Stimulated activated CD4-positive, alpha-beta T cell treated with anti-CD3 and anti-CD28 coated beads, Interleukin-15, amount 100 ng/mL, for 24 hours (primary cell): ENCODE measurements at regions not wholly inside any gene's neighbourhood (a gene's known extent, or its start where the extent isn't known, plus 50 kb on each side); places are given as distances from the start of the nearest gene placed in this dataset.

Experiments used
- DNase-seq: peaks from one replicate; pipeline ENCODE4 v3.0.0-alpha.2; 2020

DNA sequence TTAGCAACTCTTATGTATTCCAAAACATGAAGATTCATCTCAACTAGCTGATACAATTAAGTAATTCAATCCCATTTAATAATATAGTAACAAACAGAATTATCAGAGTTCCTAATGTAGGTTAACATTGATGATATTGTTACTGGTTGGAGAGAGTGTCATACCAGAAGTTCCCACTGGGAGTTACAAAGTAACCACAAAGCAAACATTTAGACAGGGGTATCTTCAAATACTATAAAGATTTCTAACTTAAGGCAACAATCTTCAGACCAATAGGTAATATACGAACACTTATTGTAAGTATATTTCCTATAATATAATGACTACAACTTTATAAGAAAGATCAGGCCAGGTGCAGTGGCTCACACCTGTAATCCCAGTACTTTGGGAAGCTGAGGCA, 1372.9 kb upstream of the PIK3C3 start:
- no peak for DNase-seq

- no peak for DNase-seq
Measured at GRCh38 chr18:40577981-40578365, 1377.1 kb upstream of the PIK3C3 start.

DNA sequence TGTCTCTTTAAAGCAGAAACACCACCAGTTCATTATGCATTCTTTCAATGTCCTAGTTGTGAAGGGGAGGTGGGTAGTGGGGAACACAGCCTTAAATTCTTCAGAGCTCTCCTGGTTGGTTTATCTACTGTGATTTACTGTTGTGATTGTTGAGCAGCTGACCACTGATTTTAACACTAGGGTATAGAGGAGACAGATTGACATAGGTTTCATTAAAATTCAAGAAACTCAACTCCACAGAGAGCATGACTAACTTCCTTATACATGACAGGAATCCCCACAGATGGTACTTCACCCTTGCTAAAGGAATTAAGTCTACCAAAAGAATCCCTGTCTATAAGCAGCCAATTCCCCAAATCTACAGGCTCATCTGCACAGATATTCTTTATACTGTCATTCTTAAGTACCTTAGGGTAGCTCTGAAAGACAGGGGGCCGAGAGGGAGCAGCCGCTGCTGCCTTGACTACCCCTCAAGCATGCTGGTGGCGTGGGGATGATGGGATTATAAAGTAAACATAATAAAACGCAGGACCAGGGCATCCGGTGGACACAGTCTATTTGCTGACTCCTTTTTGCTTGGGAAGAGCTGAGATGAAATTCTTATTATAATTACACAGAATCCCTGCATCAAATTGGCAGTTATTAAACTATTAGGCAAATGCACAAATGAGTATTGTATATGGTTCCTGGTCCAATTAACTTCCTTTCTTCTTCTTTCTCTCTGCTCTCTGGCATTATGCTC, 1377.6 kb upstream of the PIK3C3 start:
- no peak for DNase-seq

DNA sequence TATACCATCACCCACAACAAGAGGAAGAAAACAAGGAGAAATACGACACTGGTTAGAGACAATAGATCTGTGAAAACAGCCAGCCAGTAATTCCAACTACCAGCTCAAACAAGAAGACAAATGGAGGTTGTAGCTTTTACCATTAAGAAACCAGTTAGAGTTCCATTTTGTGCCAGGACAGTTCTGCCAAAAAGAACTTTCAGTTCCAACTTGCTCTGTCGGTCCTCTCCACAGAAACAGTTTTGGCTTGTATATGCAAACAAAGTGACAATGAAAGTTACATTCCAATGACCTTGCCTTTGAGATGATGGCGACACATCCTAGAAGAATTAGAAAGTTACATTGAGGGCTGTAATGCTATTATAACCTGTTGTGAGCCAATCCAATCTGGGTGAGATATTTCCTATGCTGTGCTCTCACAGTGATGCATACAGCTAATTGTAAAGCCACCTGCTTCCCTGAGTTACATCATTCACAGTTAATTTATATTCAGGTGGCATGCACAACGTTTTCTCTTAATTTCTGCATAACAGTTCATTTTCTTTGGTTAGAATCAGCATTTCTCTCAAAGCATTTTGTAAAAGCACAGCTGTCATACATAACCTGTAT, 1378.4 kb upstream of the PIK3C3 start:
- no peak for DNase-seq

DNA sequence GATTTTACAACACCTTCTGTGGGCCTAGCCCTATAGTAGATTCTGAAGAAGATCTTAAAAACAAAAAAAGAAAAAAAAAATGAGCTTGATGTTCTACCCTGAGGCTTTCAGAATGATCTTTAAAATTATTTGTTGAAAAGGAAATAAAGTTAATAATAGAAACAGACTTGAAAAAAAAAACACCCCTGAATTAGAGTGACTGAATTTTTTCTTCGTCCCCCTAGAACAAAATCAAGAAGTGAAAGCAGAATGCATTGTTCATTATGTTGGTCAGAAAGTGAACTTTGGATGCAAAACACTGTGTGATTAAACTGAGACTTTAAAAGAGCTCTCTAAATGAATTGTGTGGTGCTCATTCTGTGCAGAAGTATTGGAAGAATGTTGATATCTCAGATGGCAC, 1384.4 kb upstream of the PIK3C3 start:
- DNase-seq, result no peak

DNA sequence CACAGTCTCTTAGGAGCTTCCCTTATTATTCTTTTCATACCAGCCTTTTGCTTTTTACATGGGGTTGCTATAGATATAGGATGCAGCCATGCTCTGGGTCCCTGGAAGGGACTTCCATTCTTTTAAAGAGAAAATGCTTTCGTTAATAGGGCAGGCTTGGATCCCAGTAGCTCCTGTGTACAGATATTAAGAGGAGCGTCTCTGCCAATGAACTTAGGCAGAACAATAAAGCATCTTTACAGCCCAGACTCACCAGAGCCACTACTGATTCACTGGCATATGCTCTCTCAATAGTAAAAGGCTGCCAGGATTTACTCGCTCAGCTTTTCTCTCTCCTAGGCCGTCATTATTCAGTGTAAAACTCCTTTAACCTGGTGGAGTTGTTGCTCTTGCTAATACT, 1385.4 kb upstream of the PIK3C3 start:
- no peak for DNase-seq

DNA sequence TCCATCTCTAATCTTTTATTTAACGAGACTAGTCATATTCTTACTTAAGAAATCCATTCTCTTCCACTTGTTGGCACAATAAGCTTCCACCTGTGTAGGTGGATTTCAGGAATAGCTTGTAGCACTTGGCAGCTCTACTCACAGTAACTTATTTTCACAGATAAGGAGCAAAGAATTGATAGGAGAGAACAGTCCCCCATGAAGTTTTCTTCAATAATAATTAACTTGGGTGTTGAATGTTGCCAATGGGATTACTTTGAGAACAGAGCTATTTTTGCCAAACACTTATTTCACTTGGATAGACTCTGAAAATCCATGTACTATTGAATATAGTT, 1388.6 kb upstream of the PIK3C3 start:
- DNase-seq, result no peak

DNA sequence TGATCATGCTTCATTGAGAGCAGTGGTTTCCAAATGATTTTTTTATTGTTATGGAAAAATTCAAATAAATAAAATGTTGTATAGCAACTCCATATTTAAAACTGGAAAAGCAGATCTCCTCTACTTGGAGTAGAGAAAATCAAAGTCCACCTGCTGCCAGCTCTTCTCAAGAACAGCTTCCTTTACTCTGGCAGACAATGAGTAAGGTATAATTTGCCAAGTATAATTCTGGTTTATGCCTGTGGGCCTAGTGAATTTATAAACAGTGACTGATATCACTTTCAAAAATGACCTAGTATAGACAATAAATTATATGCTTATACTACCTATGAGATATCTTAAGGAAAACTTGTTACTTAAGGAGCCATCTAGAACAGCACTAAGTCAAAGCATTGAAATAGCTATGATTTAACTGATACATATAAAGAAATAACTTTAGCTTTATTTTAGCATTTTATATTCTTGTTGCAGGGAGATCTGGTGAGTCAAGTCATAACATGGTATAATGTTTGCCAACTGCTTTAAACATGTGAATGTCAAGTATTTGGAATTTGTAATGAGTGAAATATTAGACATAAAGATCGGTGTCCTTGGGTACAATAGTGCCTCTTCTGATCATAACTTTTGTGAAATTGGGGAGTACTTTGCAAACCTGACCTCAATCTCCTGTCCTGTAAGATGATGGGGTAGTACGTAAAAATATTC, 1389.1 kb upstream of the PIK3C3 start:
- DNase-seq, result no peak

- no peak for DNase-seq
Measured at GRCh38 chr18:40559556-40559955, 1395.5 kb upstream of the PIK3C3 start.

GRCh38 chr18:40558706-40559392, 1396.2 kb upstream of the PIK3C3 start:
- DNase-seq, result no peak

GRCh38 chr18:40555914-40556313, 1399.1 kb upstream of the PIK3C3 start:
- no peak for DNase-seq

- no peak for DNase-seq
Measured at GRCh38 chr18:40553029-40553428, 1402.0 kb upstream of the PIK3C3 start.

DNA sequence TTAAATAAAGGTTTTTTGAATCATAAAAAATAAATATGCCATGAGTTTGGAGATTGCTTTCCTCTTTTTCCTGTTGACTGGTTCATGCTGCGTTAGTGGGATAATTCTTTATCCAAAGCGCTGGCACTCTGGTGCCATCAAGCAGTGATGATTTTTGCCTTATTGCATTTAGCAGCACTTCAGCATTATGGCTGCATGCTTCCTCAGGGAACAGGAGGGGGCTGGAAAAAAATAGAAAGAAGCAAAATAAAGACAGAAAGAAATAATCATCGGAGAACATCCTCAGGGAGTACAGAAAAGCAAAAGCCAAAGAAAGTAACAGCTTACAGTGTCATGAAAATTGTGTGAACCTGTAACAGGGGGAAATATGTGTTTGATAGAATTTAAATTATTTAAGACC, 1408.2 kb upstream of the PIK3C3 start:
- no peak for DNase-seq

DNA sequence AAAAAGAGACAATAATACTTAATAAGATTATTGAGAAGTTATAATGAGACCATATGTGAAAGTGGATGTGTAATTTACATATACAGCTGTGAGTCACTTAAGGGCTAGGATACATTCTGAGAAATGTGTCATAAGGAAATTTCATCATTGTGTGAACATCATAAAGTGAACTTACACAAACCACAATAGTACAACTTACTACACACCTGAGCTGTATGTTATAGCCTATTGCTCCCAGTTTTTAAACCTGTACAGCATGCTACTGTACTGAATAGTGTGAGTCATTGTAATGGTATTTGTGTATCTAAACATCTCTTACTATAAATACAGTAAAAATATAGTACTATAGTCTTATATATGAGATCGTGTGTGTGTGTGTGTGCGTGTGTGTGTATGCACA, 1420.3 kb upstream of the PIK3C3 start:
- DNase-seq, result no peak

DNA sequence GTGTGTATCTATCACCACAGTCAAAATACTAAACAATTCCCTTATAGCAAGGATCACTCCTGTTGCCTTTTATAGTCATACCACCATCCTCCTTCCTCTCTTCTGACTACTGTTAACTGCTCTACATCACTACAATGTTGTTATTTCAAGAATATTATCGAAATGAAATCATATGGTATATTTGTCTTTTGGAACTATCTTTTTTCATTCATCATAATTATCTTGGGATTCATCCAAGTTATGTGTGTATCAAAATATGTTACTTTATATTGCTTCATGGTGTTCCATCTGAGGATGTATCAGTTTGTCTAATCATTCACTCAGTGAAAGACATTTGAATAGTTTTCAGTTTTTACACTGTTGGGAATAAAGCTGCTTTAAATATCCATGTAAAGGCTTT, 1423.0 kb upstream of the PIK3C3 start:
- DNase-seq, result no peak

- DNase-seq, result no peak
Measured at GRCh38 chr18:40531051-40531450, 1424.0 kb upstream of the PIK3C3 start.

GRCh38 chr18:40529478-40529877, 1425.6 kb upstream of the PIK3C3 start:
- no peak for DNase-seq

GRCh38 chr18:40524881-40525280, 1430.2 kb upstream of the PIK3C3 start:
- no peak for DNase-seq

- DNase-seq, result no peak
Measured at GRCh38 chr18:40523287-40523686, 1431.7 kb upstream of the PIK3C3 start.

GRCh38 chr18:40501026-40501425, 1454.0 kb upstream of the PIK3C3 start:
- DNase-seq, result no peak

DNA sequence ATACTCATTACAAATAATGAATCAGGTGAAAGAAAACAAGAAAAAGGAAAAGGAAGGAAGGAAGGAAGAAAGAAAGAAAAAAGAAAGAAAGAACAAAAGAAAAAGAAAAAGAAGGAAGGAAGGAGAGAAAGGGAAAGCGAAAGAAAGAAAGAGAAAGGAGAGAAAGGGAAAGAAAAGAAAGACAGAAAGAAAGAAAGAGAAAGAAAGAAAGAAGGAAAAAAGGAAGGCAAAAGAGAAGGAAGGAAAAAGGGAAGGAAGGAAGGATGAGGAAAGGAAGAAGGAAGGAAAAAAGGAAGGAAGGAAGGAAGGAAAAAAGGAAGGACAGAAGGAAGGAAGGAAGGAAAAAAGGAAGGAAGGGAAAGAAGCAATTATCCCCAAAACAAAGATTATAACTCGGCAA, 1460.4 kb upstream of the PIK3C3 start:
- DNase-seq, result no peak

DNA sequence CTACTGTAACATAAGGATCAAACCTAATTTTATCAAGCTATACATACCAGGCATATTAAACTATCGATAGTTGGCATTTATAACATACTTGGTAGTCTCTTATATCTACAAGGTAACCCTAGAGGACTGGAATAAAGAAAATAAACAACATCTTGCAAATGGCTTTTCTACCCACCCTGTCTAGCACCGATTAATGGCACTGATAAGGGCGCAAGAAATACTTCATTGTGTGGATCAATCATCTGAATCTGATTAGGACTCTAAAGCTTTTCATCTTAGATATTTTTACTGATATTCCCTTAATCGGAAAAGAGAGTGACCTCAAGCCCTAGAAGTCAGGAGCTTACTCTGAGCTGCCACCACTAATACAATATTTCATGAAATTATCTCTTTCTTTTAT, 1461.7 kb upstream of the PIK3C3 start:
- DNase-seq, result no peak

- no peak for DNase-seq
Measured at GRCh38 chr18:40489301-40489700, 1465.7 kb upstream of the PIK3C3 start.

- no peak for DNase-seq
Measured at GRCh38 chr18:40485318-40485717, 1469.7 kb upstream of the PIK3C3 start.
